HepG2 (cell line): ENCODE measurements at regions not wholly inside any gene's neighbourhood (a gene's known extent, or its start where the extent isn't known, plus 50 kb on each side); places are given as distances from the start of the nearest gene placed in this dataset.

ENCODE experiments used
- EZH2 ChIP-seq: conservative IDR thresholded peaks from 2 replicates; pipeline ENCODE4 v1.6.1; 2012; ENCODE audit warnings: mild to moderate bottlenecking, low read depth, low read length, moderate library complexity
- FLYWCH1 ChIP-seq: sonication (generic); formaldehyde crosslinking; IDR thresholded peaks from 2 replicates; pipeline ENCODE4 v1.8.1; 2023; ENCODE audit warnings: mild to moderate bottlenecking, missing genetic modification reagents
- KAT2B ChIP-seq: fragments of 150-350 bp; IDR thresholded peaks from 2 replicates; pipeline ENCODE4 v1.6.1; 2014; ENCODE audit warnings: low read depth, low read length, borderline replicate concordance
- MZF1 ChIP-seq: sonication (generic); formaldehyde crosslinking; IDR thresholded peaks from 2 replicates; pipeline ENCODE4 v1.8.1; 2023; ENCODE audit warnings: mild to moderate bottlenecking, missing genetic modification reagents, borderline replicate concordance
- ZNF619 ChIP-seq: sonication (generic); formaldehyde crosslinking; IDR thresholded peaks from 2 replicates; pipeline ENCODE4 v1.4.0; 2020; ENCODE audit warnings: mild to moderate bottlenecking, missing genetic modification reagents

DNA sequence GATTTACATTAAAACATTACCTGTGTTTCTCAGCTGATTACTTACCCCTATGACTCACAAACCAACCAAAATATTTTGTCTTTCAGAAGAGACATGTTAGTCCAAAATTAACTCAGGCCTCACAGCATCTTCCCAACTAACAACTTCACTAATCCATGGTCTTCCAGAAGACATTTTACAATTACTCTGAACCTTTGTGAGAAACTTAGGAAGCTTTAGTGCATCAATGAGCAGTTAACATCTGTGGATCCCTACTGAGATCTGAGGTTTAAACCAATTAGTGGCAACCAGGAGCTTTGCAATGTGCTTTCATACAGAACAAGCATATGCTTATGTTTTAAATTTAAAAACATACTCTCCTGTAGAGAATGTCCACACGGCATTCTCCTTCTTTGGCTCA is 269.7 kb downstream of the UBE3D start:
- TF ChIP-seq MZF1 (CRISPR knock-in tag) (no peak), ZNF619 (CRISPR knock-in tag) (no peak), FLYWCH1 (CRISPR knock-in tag) (no peak), KAT2B (no peak), EZH2 (no peak)
